GM18519 (cell line): ENCODE measurements at regions not wholly inside any gene's neighbourhood (a gene's known extent, or its start where the extent isn't known, plus 50 kb on each side); places are given as distances from the start of the nearest gene placed in this dataset.

Experiments
- ATAC-seq: cut with Tn5 transposase; IDR thresholded peaks from one replicate; pipeline ENCODE4 v1.9.1; 2021; ENCODE audit warnings: mild to moderate bottlenecking, moderate library complexity; ENCODE audit not compliant: unreplicated experiment, low FRiP score

DNA sequence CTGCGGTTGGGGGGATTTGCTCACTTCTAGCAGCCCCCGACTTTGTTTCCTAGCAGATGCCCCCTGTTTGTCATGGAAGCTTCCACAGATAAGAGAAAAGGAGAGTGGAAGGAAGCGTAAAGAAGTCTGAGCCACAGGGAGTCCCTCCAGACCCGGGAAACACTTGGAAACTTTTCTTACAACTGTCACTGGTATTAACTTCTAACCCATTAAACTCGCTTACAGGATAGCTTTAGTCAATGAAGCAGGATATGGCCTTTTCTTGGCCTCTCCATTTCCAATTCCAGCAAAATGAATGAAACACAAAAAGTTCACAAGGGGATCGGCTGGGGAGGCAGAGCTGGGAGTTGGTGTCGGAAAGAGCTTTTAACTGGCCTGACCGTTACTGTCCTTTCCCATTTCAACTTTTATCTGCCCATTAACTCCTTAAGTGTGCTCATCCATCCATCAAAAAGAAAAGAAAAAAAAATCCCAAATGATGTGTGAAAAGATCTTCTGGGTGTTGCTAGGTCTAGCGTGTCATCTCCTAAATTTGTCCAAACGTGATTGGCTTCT is 231.9 kb upstream of the ARGLU1 start:
- ATAC-seq = no peak

DNA sequence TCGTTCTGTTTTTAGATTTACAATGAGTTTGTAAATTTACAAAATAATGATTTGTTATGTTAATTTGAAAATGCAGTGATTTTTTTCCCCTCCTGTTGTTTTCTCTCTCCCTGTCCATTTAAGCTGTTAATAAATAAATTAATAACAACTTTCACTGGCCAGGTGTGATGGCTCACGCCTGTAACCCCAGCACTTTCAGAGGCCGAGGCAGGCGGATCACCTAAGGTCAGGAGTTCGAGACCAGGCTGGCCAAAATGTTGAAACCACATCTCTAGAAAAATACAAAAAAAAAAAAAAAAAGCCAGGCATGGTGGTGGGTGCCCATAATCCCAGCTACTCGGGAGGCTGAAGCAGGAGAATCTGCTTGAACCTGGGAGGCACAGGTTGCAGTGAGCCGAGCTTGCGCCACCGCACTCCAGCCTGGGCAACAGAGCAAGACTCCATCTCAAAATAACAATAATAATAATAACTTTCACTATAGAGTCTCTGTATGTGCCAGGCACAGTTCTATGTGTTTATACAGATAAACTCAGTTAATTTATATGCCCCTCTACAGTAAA is 229.2 kb upstream of the ARGLU1 start:
- no peak for ATAC-seq

DNA sequence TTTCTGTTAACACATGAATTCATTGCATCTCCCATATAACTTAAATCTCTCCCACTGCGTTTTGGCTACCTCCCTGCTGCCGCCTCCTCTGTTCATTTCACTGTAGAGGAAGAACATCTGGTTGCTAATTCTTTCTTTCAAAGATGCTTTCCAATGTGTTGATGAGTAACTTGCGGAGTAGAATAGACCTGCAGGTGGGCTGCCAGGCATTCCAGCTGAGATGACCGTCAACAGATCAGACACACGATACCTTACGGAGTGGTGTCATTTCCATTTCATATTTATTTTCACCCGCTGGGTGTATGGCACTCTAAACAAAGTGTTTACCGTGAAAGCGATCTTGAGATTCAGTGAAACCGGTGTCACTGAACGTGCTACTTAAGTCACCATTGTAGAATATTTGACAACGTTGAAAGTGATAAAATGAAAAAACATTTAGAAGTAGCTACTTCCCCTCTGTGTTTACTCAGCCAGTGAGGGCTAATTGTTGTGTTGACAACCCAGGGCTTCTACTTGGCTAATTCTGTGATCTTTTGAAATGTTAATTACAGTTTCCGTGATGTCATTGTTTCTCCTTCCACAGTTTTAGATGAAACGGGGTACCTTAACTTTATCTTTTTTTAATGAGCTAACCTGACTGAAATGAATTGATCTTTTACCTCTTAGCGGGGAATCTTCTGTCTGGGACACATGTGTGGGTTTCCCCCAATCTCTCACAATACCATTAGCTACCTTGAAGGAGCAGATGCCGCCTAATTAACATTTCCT is 228.5 kb upstream of the ARGLU1 start:
- peak; percentile 65 for ATAC-seq

DNA sequence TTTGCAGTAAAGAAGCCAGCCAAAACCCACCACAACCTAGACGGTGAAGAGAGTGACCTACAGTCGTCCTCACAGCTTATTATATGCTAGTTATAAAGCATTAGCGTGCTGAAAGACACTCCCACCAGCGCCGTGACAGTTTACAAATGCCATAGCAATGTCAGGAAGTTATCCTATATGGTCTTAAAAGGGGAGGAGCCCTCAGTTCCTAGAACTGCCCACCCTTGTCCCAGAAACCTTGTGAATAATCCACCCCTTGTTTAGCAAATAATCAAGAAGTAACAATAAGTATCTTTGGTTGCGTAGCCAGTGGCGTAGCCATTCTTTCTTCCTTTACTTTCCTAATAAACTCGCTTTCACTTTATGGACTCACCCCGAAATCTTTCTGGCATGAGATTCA is 227.9 kb upstream of the ARGLU1 start:
- no peak for ATAC-seq

DNA sequence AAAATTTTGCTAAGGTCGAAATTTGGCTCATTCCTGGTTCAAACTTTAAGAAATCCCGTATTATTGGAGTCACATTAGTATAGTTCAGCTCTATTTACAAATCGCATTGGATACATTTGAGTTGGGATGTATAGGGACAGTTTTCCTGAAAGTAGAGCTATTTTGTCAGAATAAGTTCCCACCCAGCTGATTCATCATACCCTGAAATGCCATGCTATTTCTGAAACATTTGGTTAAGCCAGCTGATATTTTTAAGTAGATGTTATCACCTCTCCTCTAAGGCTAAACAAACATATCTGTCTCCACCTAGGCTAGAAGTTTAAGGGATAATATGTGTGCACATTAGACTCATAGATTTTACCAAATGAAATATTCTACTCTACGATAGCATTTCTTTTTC is 226.2 kb upstream of the ARGLU1 start:
- no peak for ATAC-seq

DNA sequence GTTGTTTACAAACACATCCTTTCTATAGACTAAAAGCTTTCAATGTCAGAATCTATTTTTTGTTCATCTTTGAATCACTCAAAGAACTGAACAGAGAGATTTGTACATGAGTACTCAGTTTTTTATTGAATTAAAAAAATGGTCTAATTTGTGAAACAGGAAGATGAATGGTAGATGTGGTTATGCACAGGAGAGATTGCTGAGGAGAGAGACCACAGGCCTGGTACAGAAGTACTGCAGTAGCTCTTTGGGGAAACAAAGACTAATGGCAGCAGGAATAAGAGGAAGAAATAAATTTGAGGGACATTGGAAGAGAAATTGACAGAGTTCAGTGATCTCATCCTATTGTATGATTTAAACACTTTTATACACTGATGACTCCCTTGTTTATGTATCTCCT is 222.0 kb upstream of the ARGLU1 start:
- ATAC-seq = no peak

DNA sequence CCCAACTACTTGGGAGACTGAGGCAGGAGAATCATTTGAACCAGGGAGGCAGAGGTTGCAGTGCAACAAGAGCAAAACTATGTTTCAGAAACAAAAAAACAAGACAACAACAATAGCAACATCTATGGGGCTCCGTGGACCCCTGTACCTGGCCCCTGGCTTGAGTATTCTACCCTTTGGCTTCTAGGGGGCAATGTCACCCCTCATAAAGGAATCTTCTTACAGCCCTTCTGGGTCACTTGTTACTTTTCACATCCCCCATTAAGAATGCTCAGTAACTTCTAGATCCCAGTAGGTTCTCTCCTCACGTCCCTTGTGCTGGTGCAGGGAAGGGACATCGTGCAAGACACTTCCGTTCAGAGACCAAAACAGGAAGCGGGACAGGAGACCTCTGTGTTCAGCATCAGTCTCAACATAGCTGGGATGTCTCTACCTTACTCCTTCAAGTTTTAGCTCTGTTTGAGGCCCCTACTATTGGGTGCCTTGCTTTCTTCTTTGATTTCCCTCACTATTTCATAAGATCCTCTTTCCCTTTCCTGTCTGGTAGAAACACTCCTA is 218.1 kb upstream of the ARGLU1 start:
- ATAC-seq = no peak

DNA sequence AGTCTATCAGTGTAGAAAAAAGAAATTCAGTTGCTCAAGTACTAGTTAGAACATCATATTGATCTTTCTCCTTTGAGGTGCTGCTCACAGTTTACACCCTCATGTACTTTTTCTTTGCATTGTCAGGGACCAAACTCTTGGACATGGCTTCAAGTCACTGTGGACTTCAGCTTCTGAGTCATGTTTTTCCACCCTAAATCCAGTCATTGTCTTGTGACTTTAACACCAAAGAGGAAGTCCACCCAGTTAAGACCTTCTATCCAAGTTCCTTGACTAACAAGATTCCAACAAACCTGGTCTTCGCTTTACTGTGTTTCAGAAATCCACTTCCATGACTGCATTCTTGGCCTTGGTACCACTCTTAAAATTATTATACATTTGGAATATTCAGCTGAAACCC is 206.7 kb upstream of the ARGLU1 start:
- ATAC-seq = no peak

DNA sequence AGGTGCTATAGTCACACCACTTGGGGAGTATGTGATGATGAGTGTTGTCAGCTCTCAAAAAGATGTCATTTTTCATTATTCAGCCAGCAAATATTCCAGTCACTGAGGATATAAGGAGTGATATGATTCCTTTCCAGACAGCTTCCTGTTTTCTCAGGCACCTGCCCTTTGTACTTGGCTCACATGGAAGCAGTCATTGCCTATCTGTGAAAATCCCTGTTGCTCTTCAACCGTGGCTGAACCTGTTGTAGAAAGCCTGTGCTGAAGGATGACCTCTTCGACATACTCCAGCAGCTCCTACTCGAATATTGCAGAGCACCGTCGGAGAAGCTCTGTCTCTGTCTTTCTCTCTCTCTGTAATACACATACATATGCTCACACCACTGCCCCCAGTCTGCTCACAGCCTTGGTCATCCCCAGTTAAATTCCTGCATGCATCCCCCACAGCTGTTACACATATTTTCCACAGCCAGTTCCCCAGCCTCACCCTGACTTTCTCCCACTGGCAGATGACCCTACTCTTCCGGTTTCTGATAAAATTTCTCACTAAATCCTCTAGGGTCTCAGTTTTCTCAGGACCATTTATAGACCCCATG is 204.2 kb upstream of the ARGLU1 start:
- ATAC-seq = no peak

DNA sequence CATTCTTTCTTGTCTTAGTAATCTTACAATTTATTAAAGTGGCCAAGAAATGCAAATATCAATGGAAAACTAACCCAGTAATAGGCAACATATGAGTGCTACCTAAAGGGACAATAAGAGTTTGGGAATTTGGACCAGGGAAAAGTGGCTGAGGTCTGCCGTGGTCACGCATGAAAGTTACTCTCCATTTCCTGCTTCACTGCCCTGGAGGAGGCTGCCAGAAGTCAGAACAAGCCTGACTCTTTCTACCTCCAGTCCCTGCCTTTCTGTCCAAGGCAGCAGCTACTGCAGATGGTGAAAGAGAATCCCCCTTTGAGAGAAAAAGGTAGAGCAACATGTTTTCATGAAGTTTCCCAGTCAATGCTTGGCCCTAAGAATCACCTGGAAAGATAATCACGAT is 201.1 kb upstream of the ARGLU1 start:
- ATAC-seq = no peak

DNA sequence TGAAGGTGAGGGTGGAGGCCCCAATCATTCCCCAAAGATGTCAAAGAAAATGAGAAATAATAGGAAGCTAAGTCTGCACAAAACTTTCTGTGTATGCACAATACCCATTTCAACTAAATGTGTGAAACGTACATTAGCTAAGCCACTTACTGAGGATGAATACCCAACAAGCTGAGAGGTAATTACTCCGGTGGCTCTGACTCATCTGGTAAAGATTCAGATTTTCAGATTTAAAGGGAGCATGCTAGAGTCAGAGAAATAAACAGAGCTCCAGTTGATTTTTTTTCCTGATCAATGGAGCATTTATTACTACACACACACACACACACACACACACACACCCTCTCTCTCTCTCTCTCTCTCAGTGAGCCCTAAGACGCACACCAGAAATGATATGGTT is 194.8 kb upstream of the ARGLU1 start:
- ATAC-seq = no peak

DNA sequence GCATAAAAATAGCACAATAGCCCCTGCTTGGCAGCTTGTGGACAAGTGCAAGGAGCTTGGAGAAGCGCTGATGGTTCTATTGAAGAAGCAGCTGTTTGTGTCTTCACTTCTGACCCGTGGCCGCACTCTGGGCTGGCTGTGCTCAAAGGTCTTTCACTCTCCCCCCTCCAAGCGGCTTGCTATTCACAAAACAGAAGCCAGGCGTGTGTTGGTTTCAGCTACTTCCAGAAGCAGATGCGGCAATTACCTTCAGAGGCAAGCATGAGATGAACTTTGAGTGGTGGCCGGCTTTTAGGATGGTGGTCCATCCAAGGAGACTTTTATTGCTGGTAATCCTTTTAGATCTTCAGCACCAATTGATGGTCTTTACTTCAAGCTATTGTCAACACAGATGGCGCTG is 188.5 kb upstream of the ARGLU1 start:
- ATAC-seq = no peak

DNA sequence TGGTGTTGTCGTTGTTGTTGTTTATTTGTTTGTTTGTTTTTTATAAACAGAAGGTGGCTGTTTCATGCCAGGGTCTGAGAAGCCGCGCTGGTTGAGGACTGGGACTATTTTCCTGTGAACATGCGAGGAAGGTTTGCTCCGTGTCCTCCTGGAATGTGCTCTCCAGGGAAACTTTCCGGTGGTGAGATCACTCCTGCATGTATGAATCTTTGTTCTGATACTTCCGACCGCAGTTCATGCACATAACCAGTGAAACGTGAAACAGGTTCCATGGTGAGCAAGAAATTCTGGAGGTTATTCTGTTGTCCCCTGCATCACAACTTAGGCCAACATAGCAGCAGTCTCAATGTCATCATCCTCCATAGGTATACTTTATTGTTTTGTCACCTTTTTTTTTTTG is 187.6 kb upstream of the ARGLU1 start:
- no peak for ATAC-seq

DNA sequence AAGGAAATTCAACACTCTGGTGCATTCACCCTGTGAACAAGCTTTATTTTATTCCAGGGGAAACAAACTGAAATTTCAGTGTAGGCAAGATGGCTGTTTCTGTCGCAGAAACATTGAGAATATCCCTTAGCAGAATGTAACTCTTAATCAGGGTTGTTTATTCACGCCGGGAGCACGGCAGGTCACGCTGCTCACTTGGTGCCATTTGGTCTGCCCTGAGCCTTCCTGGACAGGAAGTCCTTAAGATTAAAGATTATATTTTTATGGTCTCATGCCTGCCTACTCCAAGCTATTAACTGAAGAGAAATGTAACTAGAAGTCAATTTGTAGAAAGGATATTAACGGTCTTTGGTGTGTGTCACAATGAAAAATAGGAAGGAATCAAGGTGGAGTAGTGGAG is 185.3 kb upstream of the ARGLU1 start:
- ATAC-seq = no peak

DNA sequence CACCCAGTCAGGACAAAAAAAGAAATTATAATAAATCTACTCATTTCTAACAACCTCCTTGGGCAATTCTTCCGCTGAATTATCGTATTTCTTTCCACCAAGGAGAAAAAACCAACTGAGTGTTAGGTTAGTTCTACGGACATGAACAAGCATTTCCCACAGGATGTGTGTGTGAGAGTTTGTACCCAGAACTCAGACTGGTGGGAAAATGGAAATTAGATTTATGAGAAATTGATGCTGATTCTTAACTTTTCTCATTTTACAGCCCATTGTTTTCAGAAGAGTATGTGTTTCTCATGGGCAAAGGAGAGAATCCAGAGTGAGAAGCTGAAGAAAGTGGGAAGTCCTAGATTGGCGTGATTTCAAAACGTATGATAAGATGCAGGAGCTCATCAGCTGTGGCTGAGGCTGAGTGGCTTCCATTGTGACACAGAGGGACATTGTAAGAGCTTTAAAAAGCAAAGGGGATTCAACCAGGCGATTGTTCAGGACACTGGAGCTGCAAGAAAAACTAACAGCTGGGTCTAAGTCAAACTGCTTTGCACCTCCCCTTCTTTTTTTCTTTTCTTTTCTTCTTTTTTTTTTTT is 184.7 kb upstream of the ARGLU1 start:
- no peak for ATAC-seq

DNA sequence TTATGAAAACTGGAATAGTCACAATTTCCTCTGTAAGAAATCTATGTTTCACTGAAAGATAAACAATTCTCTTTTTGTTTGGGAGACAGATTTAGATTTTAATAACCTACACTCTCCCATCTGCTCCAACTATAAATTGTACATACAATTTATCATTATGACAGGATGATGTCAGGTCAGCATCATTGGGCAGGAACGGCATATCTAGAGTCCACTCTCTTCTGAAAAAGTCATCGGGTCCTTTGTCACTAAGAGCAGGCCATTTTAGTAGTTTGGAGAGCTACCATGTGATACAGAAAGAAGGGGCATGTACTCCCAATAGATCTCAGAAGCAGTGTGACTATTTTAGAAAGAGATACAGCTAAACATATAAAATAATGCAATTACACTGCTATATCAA is 180.8 kb upstream of the ARGLU1 start:
- no peak for ATAC-seq

DNA sequence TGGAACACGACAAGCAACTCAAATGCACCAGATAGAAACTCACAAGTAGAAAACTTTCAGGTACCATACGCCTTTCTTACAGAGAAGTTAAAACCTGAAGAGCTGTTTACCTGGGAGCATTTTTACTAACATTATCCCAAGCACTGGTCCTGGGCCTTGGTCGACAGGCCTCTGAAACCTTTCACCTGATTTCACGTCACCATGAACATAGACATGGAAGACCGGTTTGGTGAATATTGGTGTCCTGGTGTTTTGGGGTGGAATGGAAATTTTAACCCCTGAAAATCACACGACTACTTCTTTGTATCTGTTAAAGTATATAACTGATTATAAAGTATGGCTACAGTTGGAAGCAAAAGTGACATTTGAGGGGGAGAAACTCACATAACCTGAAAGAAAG is 176.6 kb upstream of the ARGLU1 start:
- ATAC-seq = no peak

DNA sequence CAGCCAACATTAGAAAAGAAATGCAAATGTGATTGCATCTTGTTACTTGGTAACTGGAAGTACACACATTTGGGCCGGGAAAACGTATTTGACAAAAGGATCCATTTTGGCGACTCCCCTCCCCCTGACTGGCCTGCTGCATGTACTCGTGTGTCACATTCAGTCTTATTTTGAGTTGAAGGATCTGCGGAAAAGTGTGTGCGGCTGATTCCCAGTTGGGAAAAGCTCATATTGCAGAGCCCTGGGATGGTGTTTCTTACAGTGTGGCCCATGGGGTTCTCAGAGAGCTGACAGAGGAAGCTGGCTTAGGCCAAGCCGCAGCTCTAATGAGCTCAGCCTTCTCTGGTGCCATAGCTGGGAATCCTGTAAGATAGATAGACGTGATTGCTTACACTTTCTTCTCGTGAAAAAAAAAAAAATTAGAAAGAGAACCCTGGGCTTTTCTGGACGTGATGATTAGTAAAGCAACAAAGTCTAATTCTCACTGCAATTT is 170.3 kb upstream of the ARGLU1 start:
- no peak for ATAC-seq

DNA sequence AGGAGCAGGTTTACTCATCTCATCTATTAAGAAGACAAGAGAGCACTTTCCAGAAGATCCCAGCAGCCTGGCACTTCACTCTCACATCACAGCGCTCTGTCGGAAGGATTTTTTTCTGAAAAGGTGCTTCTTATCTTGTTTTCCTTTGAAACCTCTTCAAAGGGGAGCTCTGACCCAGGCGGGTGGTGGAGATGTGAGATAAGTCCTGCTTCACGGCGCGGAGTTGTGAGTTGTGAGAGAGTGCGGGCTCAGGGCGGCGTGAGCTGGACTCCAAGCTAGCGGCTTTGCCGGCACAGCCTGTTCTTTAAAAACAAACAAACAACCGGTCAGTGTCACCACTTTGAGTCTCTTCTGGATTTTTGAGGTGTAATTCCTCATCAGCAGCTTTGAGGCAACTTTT is 169.0 kb upstream of the ARGLU1 start:
- no peak for ATAC-seq

DNA sequence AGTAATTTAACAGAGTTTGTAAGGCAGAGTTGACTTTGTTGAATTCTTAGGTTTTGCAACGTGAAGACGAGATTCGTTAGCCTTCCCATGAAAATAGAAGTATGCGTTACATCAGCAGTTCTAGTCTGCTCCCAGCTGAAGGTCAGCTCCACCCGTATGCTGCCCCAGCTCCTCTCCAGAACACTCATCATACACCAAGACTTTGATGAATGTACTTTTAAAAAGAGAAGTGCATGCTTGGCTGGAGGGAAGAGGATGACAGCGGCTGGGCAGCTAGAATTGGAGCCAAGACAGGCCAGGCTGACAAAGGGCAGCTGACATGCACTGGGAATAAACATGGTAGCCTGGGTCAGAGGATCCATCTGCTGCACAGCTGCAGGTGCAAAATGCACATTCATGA is 166.3 kb upstream of the ARGLU1 start:
- no peak for ATAC-seq

DNA sequence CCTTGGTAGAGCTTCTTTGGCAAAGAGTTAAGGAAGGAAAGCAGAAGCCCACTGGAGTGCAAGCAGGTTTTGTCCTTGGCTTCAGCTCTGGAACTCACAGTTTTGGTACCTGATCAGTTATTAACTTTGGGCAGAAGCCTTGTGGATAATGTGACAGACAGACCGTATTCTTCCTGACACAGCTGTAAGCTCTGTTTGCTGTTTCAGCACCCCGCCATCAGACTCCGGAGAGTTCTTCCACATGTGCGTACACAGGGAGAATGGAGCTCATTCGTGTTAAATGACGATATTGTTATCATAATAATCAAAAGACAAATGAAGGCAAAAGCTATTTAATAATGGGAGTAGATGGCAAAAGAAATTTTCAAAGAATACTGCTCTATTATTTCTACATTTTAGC is 155.1 kb upstream of the ARGLU1 start:
- no peak for ATAC-seq
